Bronchial epithelial cell (primary cell): ENCODE measurements at regions not wholly inside any gene's neighbourhood (a gene's known extent, or its start where the extent isn't known, plus 50 kb on each side); places are given as distances from the start of the nearest gene placed in this dataset.

Source experiments
- DNase-seq: peaks from one replicate; pipeline ENCODE4 v3.0.0-alpha.2; 2010; ENCODE audit warnings: low read depth
- FAIRE-seq: peaks from 2 replicates; lab custom pipeline; 2011; peaks lifted over from hg19 to GRCh38; lab: Jason Lieb, UNC
- H3K27me3 ChIP-seq: 2 replicates; pipeline ENCODE4 v1.5.1; 2011; ENCODE audit warnings: low read length; ENCODE audit not compliant: control insufficient read depth, insufficient read depth
- H3K36me3 ChIP-seq: 2 replicates; pipeline ENCODE4 v1.5.1; 2011; ENCODE audit warnings: low read length; ENCODE audit not compliant: control insufficient read depth, insufficient read depth
- H3K4me3 ChIP-seq: 2 replicates; pipeline ENCODE4 v1.5.1; 2011; ENCODE audit warnings: mild to moderate bottlenecking, low read depth, low read length, control low read depth
- CTCF ChIP-seq: IDR thresholded peaks from 2 replicates; pipeline ENCODE4 v1.5.1; 2011; ENCODE audit warnings: mild to moderate bottlenecking, moderate library complexity, low read length, control low read depth, inconsistent platforms; ENCODE audit not compliant: insufficient read depth, severe bottlenecking

- no peak for TF ChIP-seq CTCF
- Histone ChIP-seq H3K36me3 (no peaks in the 10 kb centered on the region), H3K4me3 (no peak overlapping the region), H3K27me3 (no peaks in the 10 kb centered on the region)
- DNase-seq (no peak), FAIRE-seq (no peak)
These were observed 323.0 kb downstream of the MTX2 start for GRCh38 chr2:176592216-176592615.

- TF ChIP-seq CTCF = no peak
- no peak for FAIRE-seq
- H3K36me3 ChIP-seq = no peaks in the 10 kb centered on the region
- no peak overlapping the region for H3K4me3 ChIP-seq
- no peak for DNase-seq
- H3K27me3 ChIP-seq = no peaks in the 10 kb centered on the region
These were observed 326.7 kb downstream of the MTX2 start for GRCh38 chr2:176595986-176596385.

- no peaks in the 10 kb centered on the region for H3K36me3 ChIP-seq
- no peaks in the 10 kb centered on the region for H3K27me3 ChIP-seq
- no peak overlapping the region for H3K4me3 ChIP-seq
- FAIRE-seq = no peak
- DNase-seq = no peak
- no peak for TF ChIP-seq CTCF
These were observed 328.7 kb downstream of the MTX2 start for GRCh38 chr2:176597916-176598315.

GRCh38 chr2:176598351-176598750 lies 329.1 kb downstream of the MTX2 start:
- no peak for TF ChIP-seq CTCF
- H3K27me3 ChIP-seq = no peaks in the 10 kb centered on the region
- H3K4me3 ChIP-seq = no peak overlapping the region
- no peaks in the 10 kb centered on the region for H3K36me3 ChIP-seq
- no peak for DNase-seq
- FAIRE-seq = no peak

- DNase-seq (no peak), FAIRE-seq (no peak)
- Histone ChIP-seq H3K27me3 (no peaks in the 10 kb centered on the region), H3K4me3 (no peak overlapping the region), H3K36me3 (no peaks in the 10 kb centered on the region)
- TF ChIP-seq CTCF = no peak
These were observed 330.7 kb downstream of the MTX2 start for GRCh38 chr2:176599796-176600485.

- no peak for FAIRE-seq
These were observed 331.8 kb downstream of the MTX2 start for GRCh38 chr2:176601066-176601465.

More at GRCh38 chr2:176601066-176601465, 331.8 kb downstream of the MTX2 start:
- DNase-seq = no peak
- H3K36me3 ChIP-seq = no peaks in the 10 kb centered on the region
- no peak for TF ChIP-seq CTCF
- H3K27me3 ChIP-seq = no peaks in the 10 kb centered on the region
- H3K4me3 ChIP-seq = no peak overlapping the region
